HG03442 (cell line): ENCODE measurements at regions not wholly inside any gene's neighbourhood (a gene's known extent, or its start where the extent isn't known, plus 50 kb on each side); places are given as distances from the start of the nearest gene placed in this dataset.
"Not testable (repeated sequence)": the region's sequence is repeated elsewhere in the genome, so short reads cannot be mapped to it uniquely, and the experiment has no call there.

Experiments used
- ATAC-seq: cut with Tn5 transposase; IDR thresholded peaks from one replicate; pipeline ENCODE4 v1.9.1; 2021; ENCODE audit warnings: mild to moderate bottlenecking, moderate library complexity; ENCODE audit not compliant: unreplicated experiment

GRCh38 chr2:145380436-145381017 is 860.6 kb upstream of the ZEB2 start:
- no peak for ATAC-seq

- no peak for ATAC-seq
Measured at GRCh38 chr2:145379934-145380333, 860.0 kb upstream of the ZEB2 start.

GRCh38 chr2:145374165-145374564 is 854.2 kb upstream of the ZEB2 start:
- no peak for ATAC-seq

GRCh38 chr2:145367334-145367733 is 847.4 kb upstream of the ZEB2 start:
- not testable (repeated sequence) for ATAC-seq

- ATAC-seq: no peak
Measured at GRCh38 chr2:145366341-145366740, 846.4 kb upstream of the ZEB2 start.

GRCh38 chr2:145360129-145360790 is 840.3 kb upstream of the ZEB2 start:
- no peak for ATAC-seq

GRCh38 chr2:145359561-145359960 is 839.6 kb upstream of the ZEB2 start:
- no peak for ATAC-seq

GRCh38 chr2:145356056-145356455 is 836.1 kb upstream of the ZEB2 start:
- no peak for ATAC-seq

GRCh38 chr2:145352484-145352883 is 832.6 kb upstream of the ZEB2 start:
- ATAC-seq: no peak

GRCh38 chr2:145351864-145352425 is 832.0 kb upstream of the ZEB2 start:
- ATAC-seq: no peak

- no peak for ATAC-seq
Measured at GRCh38 chr2:145350011-145350410, 830.1 kb upstream of the ZEB2 start.

- ATAC-seq: no peak
Measured at GRCh38 chr2:145344076-145344724, 824.3 kb upstream of the ZEB2 start.

GRCh38 chr2:145343287-145343686 is 823.4 kb upstream of the ZEB2 start:
- no peak for ATAC-seq

GRCh38 chr2:145341536-145341935 is 821.6 kb upstream of the ZEB2 start:
- ATAC-seq: no peak

- no peak for ATAC-seq
Measured at GRCh38 chr2:145339646-145340045, 819.7 kb upstream of the ZEB2 start.

GRCh38 chr2:145332210-145332898 is 812.4 kb upstream of the ZEB2 start:
- ATAC-seq: no peak

GRCh38 chr2:145329971-145330370 is 810.1 kb upstream of the ZEB2 start:
- no peak for ATAC-seq

- no peak for ATAC-seq
Measured at GRCh38 chr2:145325485-145325884, 805.6 kb upstream of the ZEB2 start.

GRCh38 chr2:145324748-145325147 is 804.8 kb upstream of the ZEB2 start:
- ATAC-seq: no peak

GRCh38 chr2:145323512-145323911 is 803.6 kb upstream of the ZEB2 start:
- no peak for ATAC-seq

- ATAC-seq: no peak
Measured at GRCh38 chr2:145321344-145321743, 801.4 kb upstream of the ZEB2 start.
